ENCODE measurements at regions not wholly inside any gene's neighbourhood (a gene's known extent, or its start where the extent isn't known, plus 50 kb on each side); places are given as distances from the start of the nearest gene placed in this dataset.

DNA sequence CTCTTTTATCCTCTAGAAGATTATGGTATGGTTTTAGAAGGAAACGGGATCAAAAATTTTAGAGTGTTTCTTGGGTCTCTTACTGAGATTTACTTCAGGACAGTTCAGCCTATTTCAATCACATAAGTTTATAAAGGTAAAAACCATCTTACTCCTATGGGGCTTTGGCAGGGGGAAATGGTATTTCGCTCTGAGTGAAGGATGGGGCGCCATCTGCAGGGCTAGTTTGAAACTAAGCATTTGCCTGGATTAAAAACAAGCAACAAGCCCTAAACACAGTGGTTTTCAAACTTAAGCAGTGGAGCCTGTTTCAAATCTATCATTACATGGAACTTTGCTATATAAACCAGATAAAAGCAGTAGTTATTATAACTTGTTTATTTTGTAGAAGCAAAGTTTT, 361.5 kb upstream of the FMR1 start:
- no peak overlapping the region for H2AFZ ChIP-seq (ENCODE audit: low read depth, low read length, poor library complexity, severe bottlenecking)
- no TSS peak for BruUV-seq (replicated peaks)
- no peak overlapping the region for H3K4me3 ChIP-seq (replicated peaks in 1 of 2; ENCODE audit: low read depth in 1 of 2, low read length in 2 of 2)
- no peaks in the 10 kb centered on the region for H3K4me1 ChIP-seq (ENCODE audit: control insufficient read depth in 1 of 2, insufficient read depth in 2 of 2, low read length in 2 of 2)
- ChIA-PET CTCF (no interaction called here), POLR2A (no interaction called here), RAD21 (ENCODE audit: low non-redundant PET in 1 of 2, low total read pairs in 2 of 2, uncharacterized antibody in 2 of 2, unreplicated experiment in 2 of 2) (no interaction called here)
- DNase-seq (ENCODE audit: low read depth, low spot score) (no peak), ATAC-seq (no peak)
- TF ChIP-seq YY1 (IDR thresholded peaks at IDR 0.05; ENCODE audit: extremely low read depth, insufficient replicate concordance, low read depth, low read length) (no peak), FOSL1 (IDR thresholded peaks at IDR 0.05; ENCODE audit: low read depth) (no peak), TCF7L2 (IDR thresholded peaks at IDR 0.05; ENCODE audit: borderline replicate concordance, extremely low read depth, insufficient read depth, insufficient read length) (no peak), SIN3A (IDR thresholded peaks at IDR 0.05; ENCODE audit: low read depth) (no peak), POLR2A (IDR thresholded peaks at IDR 0.05; ENCODE audit: borderline replicate concordance, extremely low read depth, insufficient read depth, insufficient read length) (no peak), ELF1 (IDR thresholded peaks at IDR 0.05; ENCODE audit: borderline replicate concordance, low read depth) (no peak)
- TF ChIP-seq, protein P1, sequence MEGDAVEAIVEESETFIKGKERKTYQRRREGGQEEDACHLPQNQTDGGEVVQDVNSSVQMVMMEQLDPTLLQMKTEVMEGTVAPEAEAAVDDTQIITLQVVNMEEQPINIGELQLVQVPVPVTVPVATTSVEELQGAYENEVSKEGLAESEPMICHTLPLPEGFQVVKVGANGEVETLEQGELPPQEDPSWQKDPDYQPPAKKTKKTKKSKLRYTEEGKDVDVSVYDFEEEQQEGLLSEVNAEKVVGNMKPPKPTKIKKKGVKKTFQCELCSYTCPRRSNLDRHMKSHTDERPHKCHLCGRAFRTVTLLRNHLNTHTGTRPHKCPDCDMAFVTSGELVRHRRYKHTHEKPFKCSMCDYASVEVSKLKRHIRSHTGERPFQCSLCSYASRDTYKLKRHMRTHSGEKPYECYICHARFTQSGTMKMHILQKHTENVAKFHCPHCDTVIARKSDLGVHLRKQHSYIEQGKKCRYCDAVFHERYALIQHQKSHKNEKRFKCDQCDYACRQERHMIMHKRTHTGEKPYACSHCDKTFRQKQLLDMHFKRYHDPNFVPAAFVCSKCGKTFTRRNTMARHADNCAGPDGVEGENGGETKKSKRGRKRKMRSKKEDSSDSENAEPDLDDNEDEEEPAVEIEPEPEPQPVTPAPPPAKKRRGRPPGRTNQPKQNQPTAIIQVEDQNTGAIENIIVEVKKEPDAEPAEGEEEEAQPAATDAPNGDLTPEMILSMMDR (IDR thresholded peaks at IDR 0.05 in 2 of 3, conservative IDR thresholded peaks at IDR 0.05 in 1 of 3; ENCODE audit: borderline replicate concordance in 1 of 3, insufficient read depth in 1 of 3, low read depth in 2 of 3, low read length in 2 of 3): no peak
- TF ChIP-seq, protein P2, sequence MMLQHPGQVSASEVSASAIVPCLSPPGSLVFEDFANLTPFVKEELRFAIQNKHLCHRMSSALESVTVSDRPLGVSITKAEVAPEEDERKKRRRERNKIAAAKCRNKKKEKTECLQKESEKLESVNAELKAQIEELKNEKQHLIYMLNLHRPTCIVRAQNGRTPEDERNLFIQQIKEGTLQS (IDR thresholded peaks at IDR 0.05): no peak
- H4K20me1 ChIP-seq (ENCODE audit: insufficient read depth): no peaks in the 10 kb centered on the region
- no peaks in the 10 kb centered on the region for H3K9me3 ChIP-seq (ENCODE audit: control insufficient read depth in 1 of 2, insufficient read depth in 1 of 2, low read depth in 1 of 2, low read length in 2 of 2)
- no peaks in the 10 kb centered on the region for H3K27me3 ChIP-seq (ENCODE audit: insufficient read depth, low read length)
- no peak overlapping the region for H3K4me2 ChIP-seq (ENCODE audit: low read length)
- no peak overlapping the region for H3K27ac ChIP-seq (ENCODE audit: low read depth, low read length)
- H3K36me3 ChIP-seq (ENCODE audit: control insufficient read depth in 1 of 2, insufficient read depth in 2 of 2, low read length in 2 of 2): no peaks in the 10 kb centered on the region
- no peak overlapping the region for H3K9ac ChIP-seq (ENCODE audit: low read length)
- no peaks in the 10 kb centered on the region for H3K9me2 ChIP-seq (ENCODE audit: insufficient read depth)
- intact Hi-C loops (cut with micrococcal nuclease): no loop called here
- no peaks in the 10 kb centered on the region for H3K79me2 ChIP-seq (ENCODE audit: insufficient read depth, low read length)

DNA sequence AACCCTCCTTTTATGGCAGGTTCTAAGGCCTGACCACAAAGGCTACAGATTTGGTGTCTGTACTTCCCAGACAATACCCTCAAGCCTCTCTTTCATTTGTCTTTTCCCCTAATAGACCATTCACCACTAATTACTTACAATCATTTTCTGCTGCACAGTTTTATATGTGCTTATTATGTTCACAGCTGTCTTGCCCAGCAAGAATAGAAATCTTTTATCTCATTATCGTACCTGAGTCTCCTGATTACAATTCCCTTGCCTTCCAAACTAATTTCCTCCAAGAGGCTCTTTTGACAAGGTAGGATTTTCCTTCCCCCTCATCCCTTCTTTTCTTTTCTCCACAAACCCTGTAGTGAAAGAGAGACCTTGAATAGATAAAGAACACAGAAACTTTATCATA, 352.5 kb upstream of the FMR1 start:
- ATAC-seq: no peak
- no peak for TF ChIP-seq YY1 (IDR thresholded peaks at IDR 0.05; ENCODE audit: extremely low read depth, insufficient replicate concordance, low read depth, low read length)
- no peak for TF ChIP-seq EGR1 (IDR thresholded peaks at IDR 0.05; ENCODE audit: low read depth)
- no peak for TF ChIP-seq EZH2phosphoT487 (IDR thresholded peaks at IDR 0.05; ENCODE audit: borderline replicate concordance)
- TF ChIP-seq RAD21 (IDR thresholded peaks at IDR 0.05; ENCODE audit: low read depth): no peak
- TF ChIP-seq POLR2A (IDR thresholded peaks at IDR 0.05; ENCODE audit: borderline replicate concordance, extremely low read depth, insufficient read depth, insufficient read length): no peak
- TF ChIP-seq, protein P2 (IDR thresholded peaks at IDR 0.05): no peak
- no peak for TF ChIP-seq SRF (IDR thresholded peaks at IDR 0.05; ENCODE audit: low read depth)
- TF ChIP-seq, protein P3, sequence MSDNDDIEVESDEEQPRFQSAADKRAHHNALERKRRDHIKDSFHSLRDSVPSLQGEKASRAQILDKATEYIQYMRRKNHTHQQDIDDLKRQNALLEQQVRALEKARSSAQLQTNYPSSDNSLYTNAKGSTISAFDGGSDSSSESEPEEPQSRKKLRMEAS (IDR thresholded peaks at IDR 0.05): no peak
- TF ChIP-seq ELF1 (IDR thresholded peaks at IDR 0.05; ENCODE audit: borderline replicate concordance, low read depth): no peak
- TF ChIP-seq CBX3 (IDR thresholded peaks at IDR 0.05; ENCODE audit: low read depth): no peak
- TF ChIP-seq FOSL1 (IDR thresholded peaks at IDR 0.05; ENCODE audit: low read depth): no peak
- no peak for TF ChIP-seq POLR2AphosphoS5 (IDR thresholded peaks at IDR 0.05; ENCODE audit: low read depth, low read length)
- no peak for TF ChIP-seq SP1 (IDR thresholded peaks at IDR 0.05; ENCODE audit: low read depth)
- TF ChIP-seq TCF7L2 (IDR thresholded peaks at IDR 0.05; ENCODE audit: borderline replicate concordance, extremely low read depth, insufficient read depth, insufficient read length): no peak

More for the DNA sequence above, 352.5 kb upstream of the FMR1 start:
- H3K4me3 ChIP-seq (replicated peaks in 1 of 2; ENCODE audit: low read depth in 1 of 2, low read length in 2 of 2): no peak overlapping the region
- DNase-seq (ENCODE audit: low read depth, low spot score): no peak
- intact Hi-C loops (cut with micrococcal nuclease): no loop called here
- H3K79me2 ChIP-seq (ENCODE audit: insufficient read depth, low read length): no peaks in the 10 kb centered on the region
- H3K4me1 ChIP-seq (ENCODE audit: control insufficient read depth in 1 of 2, insufficient read depth in 2 of 2, low read length in 2 of 2): no peaks in the 10 kb centered on the region
- no peaks in the 10 kb centered on the region for H3K36me3 ChIP-seq (ENCODE audit: control insufficient read depth in 1 of 2, insufficient read depth in 2 of 2, low read length in 2 of 2)
- H2AFZ ChIP-seq (ENCODE audit: low read depth, low read length, poor library complexity, severe bottlenecking): no peak overlapping the region
- no peaks in the 10 kb centered on the region for H3K27me3 ChIP-seq (ENCODE audit: insufficient read depth, low read length)
- BruUV-seq (replicated peaks): no TSS peak
- H3K9me3 ChIP-seq (ENCODE audit: control insufficient read depth in 1 of 2, insufficient read depth in 1 of 2, low read depth in 1 of 2, low read length in 2 of 2): no peaks in the 10 kb centered on the region
- ChIA-PET POLR2A (no interaction called here), RAD21 (ENCODE audit: low non-redundant PET in 1 of 2, low total read pairs in 2 of 2, uncharacterized antibody in 2 of 2, unreplicated experiment in 2 of 2) (no interaction called here), CTCF (no interaction called here)
- no peak overlapping the region for H3K4me2 ChIP-seq (ENCODE audit: low read length)
- H3K27ac ChIP-seq (ENCODE audit: low read depth, low read length): no peak overlapping the region
- no peaks in the 10 kb centered on the region for H3K9me2 ChIP-seq (ENCODE audit: insufficient read depth)
- H3K9ac ChIP-seq (ENCODE audit: low read length): no peak overlapping the region
- H4K20me1 ChIP-seq (ENCODE audit: insufficient read depth): no peaks in the 10 kb centered on the region
